ENCODE measurements at regions not wholly inside any gene's neighbourhood (a gene's known extent, or its start where the extent isn't known, plus 50 kb on each side); places are given as distances from the start of the nearest gene placed in this dataset.

DNA sequence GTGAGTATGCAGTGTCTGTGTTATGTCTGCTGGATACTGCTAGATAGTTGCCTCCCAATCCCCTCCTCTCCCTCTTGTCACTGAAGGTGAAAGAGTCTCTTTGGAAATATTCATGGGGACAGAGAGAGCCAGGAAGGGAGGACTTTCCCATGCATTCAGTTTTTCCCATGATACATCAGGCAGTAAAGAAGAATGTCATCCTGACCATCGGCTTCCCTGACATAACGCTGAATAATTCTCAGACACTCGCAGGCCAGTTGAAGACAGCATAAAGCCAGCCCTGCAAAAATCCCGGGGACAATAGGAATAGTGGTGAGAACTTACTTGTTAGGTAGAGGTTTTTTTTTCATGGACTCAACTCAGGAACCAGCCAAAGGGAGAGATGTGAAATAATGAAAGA lies 58.1 kb downstream of the KLF4 start:
- no peak for DNase-seq

- no peak for DNase-seq
Measured at GRCh38 chr9:107430071-107430470, 59.5 kb downstream of the KLF4 start.

- no peak for DNase-seq
Measured at GRCh38 chr9:107426126-107426525, 63.4 kb downstream of the KLF4 start.

DNA sequence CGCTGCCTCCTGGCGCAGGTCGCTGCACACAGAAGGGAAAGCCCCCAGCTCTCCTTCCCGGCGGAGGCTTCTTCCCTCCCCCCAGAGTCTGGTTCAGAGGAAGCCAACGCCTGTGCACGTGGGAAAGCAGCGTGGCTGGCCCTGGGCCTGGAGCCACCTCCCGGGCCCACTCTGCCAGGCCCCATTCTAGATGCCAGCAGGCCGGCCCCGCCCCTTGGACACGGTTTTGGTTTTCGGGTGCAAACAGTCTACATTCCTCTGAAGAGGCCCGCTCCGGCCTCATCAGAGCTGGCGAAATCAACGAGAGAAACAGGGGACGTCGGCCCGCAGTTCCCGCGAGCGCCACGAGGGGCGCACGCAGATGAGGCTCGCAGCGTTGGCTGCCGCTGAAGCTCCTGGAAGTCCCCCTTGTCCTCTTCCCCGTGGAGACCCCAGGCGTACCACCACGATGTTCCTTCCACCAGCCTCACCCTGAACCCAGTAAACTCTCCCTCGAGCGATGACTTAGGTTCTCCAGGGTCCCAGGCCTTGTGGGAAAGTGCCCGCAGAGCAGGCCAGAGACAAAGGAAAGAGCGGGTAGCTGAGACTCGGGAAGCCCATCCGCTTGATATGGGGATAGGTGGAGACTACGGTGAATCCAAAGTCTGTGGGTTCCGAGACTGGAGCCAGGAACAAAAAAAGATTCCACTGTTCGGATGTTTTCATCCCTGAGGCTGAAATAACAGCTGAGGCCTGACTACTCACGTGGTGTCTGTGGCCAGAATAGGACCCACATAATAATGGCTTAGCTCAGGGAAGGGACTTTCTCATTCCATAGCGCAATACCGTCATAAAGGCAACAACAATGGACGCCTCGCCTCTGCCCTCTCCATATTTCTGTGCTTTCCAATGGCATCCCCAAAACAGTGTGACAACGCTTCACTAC lies 64.2 kb downstream of the KLF4 start:
- DNase-seq = peak; percentile 82

GRCh38 chr9:107423540-107423939 lies 66.0 kb downstream of the KLF4 start:
- no peak for DNase-seq

DNA sequence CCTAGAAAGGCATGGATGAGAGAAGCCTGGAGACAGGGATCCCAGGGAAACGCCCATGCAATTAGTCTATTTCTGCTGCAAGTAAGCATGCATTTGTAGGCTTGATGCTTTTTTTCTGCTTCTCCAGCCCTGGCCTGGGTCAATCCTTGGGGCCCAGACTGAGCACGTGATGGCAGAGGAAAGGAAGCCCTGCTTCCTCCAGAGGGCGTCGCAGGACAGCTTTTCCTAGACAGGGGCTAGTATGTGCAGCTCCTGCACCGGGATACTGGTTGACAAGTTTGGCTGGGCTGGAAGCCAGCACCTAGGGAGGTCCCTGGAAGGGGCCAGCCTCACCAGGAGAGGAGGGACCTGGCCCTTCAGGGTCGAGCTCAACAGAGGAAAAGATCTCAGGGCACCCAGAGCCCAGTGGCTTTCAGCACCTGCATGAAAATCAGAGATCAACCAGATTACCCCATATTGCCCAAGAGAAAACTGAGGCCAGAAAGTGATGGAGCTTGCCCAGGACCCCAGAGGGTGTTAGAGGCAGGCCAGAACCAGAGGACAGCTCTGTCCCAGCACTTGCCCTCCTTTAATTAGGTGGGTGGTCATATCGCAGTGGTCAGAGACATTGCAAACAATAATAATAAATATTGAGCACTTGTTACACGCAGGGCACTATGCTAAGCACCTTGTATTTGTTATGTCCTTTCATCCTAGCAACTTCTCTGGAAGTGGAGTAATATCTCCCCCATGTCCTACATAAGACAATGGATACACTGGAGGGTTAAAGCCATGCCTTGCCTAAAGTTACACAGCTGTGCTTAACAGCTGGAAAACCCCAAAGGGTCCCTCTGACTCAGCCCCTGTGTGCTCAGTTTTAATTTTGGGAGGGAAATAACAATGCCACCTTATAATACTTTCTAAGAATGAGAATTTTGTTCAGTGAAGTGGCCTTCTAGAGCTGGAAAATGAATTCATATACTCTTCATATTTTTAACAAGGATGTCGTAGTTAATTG lies 67.1 kb downstream of the KLF4 start:
- peak; percentile 96 for DNase-seq

- no peak for DNase-seq
Measured at GRCh38 chr9:107410420-107410819, 79.1 kb downstream of the KLF4 start.

DNA sequence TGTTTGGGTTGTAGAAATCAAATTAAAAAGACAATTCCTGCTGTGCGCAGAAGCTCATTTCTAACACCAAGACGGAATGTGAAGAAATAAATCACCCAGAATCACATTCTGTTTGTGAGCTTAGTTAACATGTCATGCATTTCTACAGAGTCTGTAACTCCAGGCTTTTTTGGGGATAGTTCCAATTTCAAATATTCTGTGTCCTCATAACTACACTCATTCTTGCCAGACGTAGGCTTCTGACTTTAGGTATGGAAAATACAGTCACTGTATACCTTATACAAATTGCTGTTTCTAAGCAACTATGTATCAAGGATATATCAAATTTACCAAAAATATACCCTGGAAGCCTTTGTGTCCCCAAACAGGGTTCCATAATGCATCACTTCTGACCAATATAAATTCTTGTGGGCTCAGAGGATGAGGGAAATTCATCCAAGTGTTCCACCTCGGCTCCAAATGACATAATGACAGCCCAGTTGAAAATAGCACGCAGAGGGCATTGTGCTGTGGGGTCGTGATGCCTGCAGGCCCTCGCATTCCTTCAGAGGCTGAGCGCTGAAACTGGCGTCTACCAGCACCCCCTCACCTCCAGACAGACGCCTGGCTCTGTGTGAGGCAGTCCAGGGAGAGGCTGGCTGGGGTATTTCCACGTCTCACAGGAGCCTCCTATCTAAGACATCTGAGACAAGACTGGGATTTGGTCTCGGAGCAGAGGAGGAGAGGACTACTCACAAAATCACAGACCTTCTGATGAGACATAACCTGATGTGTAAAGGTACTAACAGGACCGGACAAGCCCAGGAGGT lies 79.8 kb downstream of the KLF4 start:
- DNase-seq = peak; percentile 97

GRCh38 chr9:107407675-107408074 lies 81.9 kb downstream of the KLF4 start:
- no peak for DNase-seq

- DNase-seq = no peak
Measured at GRCh38 chr9:107405511-107405910, 84.1 kb downstream of the KLF4 start.

GRCh38 chr9:107404736-107405135 lies 84.8 kb downstream of the KLF4 start:
- no peak for DNase-seq

DNA sequence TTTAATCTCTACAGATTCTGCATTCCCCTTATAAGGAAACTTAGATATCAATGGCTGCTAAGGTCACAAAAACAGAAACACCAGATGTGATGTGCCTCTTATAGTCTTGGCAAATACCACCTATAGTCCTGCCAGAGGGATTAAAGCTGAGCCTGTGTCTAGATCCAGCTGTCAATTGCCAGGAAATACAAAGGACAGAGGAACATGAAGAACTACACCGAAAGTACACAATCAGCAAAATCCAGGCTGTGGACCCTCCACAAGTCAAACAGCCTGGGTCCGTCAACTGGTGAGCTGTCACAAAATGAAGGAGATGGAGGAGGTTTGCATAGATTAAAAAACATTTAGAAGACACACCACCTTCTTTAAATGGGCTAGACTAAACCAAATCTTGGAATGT lies 85.4 kb downstream of the KLF4 start:
- no peak for DNase-seq

- DNase-seq = no peak
Measured at GRCh38 chr9:107397076-107398044, 92.2 kb downstream of the KLF4 start.

DNA sequence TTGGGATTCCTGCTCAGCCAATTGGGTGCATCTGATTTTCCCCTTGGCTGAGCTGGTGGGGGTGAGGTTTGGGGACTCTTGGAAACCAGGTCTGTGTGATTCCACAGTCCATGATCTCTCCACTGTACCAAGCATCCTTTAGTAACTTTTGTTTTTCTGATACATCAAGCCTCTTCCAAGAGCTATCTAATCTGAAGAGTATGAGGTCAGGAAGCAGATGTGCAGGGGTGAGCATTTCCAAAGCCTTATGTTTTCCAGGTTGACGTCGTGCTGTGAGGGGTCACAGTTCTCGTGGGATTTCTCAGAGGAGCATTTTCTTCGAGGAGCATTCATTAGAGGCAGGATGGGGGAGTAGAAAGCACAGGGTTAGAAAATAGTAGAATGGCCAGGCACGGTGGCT lies 95.3 kb downstream of the KLF4 start:
- no peak for DNase-seq

- DNase-seq = no peak
Measured at GRCh38 chr9:107390778-107391177, 98.8 kb downstream of the KLF4 start.

DNA sequence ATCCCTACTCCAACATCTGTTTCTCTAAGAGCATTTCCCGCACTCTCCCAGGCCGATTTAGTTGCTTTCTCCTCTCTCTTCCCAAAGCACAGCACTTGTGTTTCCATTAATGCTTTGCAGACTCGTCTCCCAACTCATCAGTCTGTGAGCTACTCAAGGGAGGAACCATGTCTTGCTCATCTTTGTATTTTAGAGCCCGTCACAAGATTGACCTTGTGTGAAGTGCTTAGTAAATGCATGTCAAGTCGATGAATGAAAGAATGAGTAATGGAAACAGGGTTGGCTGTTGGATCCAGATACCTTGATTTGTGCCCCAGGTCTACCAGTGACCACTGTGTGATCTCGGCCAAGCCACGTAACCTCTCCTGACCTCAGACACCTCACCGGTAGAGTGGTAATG lies 99.3 kb downstream of the KLF4 start:
- DNase-seq = no peak

- no peak for DNase-seq
Measured at GRCh38 chr9:107389617-107390071, 99.9 kb downstream of the KLF4 start.

DNA sequence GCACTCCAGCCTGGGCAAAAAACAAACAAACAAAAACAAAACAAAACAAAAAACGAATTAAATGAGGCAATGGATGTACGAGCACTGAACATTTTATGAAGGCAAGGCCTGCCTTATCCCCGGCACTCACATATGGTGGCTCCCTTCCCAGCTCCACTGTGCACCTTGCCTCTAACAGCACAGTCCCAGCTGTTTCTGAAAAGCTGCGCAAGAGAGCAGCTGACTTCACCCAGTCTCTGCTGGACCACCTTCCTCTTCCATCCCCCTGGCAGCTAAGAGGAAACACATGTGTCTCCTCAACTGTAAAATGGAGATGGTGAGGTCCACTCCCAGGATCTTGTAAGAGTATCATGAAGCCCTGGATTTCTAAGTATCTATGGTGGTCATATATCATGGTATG lies 100.7 kb downstream of the KLF4 start:
- no peak for DNase-seq

- DNase-seq = no peak
Measured at GRCh38 chr9:107387409-107387808, 102.2 kb downstream of the KLF4 start.

DNA sequence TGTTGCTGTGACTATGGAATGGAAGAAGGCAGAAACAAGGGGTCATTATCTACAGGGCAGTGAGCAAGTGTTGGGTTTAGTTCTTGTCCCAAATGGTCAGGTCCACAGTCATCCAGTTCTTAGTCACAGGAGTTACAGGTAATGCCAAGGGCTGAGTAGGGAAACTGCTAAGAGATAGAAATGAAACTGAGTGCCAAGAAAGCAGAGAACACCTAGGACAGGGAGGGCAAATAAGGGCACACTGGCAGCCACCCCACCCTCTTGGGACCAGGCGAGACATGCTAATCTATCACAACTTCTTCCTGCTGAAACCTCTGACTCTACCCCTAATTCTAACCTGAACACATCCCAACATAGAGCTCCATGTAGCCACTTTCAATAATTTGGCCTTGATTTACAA lies 103.2 kb downstream of the KLF4 start:
- DNase-seq = no peak
